ENCODE measurements at regions not wholly inside any gene's neighbourhood (a gene's known extent, or its start where the extent isn't known, plus 50 kb on each side); places are given as distances from the start of the nearest gene placed in this dataset.

DNA sequence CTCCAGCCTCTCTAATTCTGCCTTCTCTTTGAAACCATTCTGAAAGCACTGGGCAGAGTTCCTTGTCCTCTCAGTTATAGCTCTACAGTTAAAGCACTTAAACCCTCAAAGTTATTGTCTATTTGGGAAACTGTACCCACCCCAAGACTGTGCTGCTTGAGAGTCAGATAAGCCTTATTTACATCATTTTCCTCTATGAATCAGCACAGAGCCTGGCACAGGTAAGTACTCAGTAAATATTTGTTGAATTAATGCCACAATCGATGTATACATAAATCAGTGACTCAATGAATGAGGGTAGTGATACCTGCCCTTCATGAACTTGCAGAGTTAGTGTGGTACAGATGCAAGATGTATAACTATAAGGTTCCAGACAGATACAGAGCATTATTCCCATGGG, 549.4 kb upstream of the KLF4 start:
- 84% methylated on average over 1 of the region's 1 CpG for WGBS
- Histone ChIP-seq H3K9me3 (ENCODE audit: control insufficient read depth in 4 of 4, low read length in 3 of 4) (peaks cover 0 to 2% (median 0%) of the 10 kb centered on the region in 4 donors), H3K36me3 (ENCODE audit: control insufficient read depth in 4 of 4, insufficient read depth in 3 of 4, low read depth in 1 of 4, low read length in 3 of 4) (no peaks in the 10 kb centered on the region), H3K4me3 (ENCODE audit: low read depth in 1 of 3, low read length in 3 of 3) (no peak overlapping the region), H3K9ac (ENCODE audit: low read depth in 1 of 2, low read length in 2 of 2) (no peak overlapping the region), H3K27ac (ENCODE audit: low read depth in 1 of 2, low read length in 2 of 2) (no peak overlapping the region), H3K27me3 (ENCODE audit: control insufficient read depth in 4 of 4, insufficient read depth in 4 of 4, low read length in 3 of 4) (peaks cover 0 to 6% (median 0%) of the 10 kb centered on the region in 4 donors), H3K4me1 (ENCODE audit: control insufficient read depth in 4 of 4, insufficient read depth in 4 of 4, low read length in 3 of 4) (no peaks in the 10 kb centered on the region)
- TF ChIP-seq HNF4A (conservative IDR thresholded peaks at IDR 0.05) (no peak), FOXA2 (IDR thresholded peaks at IDR 0.05) (no peak), GABPA (IDR thresholded peaks at IDR 0.05 in 1 of 2, conservative IDR thresholded peaks at IDR 0.05 in 1 of 2) (no peak), EGR1 (IDR thresholded peaks at IDR 0.05; ENCODE audit: low read depth in 2 of 2) (no peak), RAD21 (IDR thresholded peaks at IDR 0.05) (no peak), NR2F2 (IDR thresholded peaks at IDR 0.05) (no peak)
- TF ChIP-seq, protein P1, sequence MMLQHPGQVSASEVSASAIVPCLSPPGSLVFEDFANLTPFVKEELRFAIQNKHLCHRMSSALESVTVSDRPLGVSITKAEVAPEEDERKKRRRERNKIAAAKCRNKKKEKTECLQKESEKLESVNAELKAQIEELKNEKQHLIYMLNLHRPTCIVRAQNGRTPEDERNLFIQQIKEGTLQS (IDR thresholded peaks at IDR 0.05), result no peak
- TF ChIP-seq, protein P2, sequence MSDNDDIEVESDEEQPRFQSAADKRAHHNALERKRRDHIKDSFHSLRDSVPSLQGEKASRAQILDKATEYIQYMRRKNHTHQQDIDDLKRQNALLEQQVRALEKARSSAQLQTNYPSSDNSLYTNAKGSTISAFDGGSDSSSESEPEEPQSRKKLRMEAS (IDR thresholded peaks at IDR 0.05), result no peak
- no peak for DNase-seq (ENCODE audit: low spot score)

DNA sequence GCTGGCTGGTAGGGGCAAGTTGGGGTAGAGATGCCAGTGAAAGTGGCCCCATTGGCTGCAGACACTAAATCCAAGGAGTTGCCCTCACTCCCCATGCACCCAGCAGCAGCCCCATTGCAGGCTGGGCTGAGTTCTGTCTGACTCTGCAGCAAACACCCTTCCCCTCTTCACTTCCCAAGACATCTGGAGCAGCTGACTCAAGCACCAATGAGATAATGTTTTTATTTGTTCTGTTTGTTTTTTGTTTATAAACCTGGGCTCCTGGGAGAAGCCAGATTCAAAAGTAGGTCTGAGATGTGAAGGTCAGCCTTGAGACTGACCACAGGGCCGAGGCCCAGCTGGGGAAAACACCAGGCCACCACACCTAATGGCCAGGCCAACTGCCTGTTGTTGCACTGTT, 545.9 kb upstream of the KLF4 start:
- WGBS, result 81% methylated on average over 1 of the region's 1 CpG
- no peak overlapping the region for H3K9ac ChIP-seq (ENCODE audit: low read depth in 1 of 2, low read length in 2 of 2)
- no peaks in the 10 kb centered on the region for H3K4me1 ChIP-seq (ENCODE audit: control insufficient read depth in 4 of 4, insufficient read depth in 4 of 4, low read length in 3 of 4)
- H3K27me3 ChIP-seq (ENCODE audit: control insufficient read depth in 4 of 4, insufficient read depth in 4 of 4, low read length in 3 of 4), result peaks cover 0 to 6% (median 0%) of the 10 kb centered on the region in 4 donors
- H3K27ac ChIP-seq (ENCODE audit: low read depth in 1 of 2, low read length in 2 of 2), result no peak overlapping the region
- H3K9me3 ChIP-seq (ENCODE audit: control insufficient read depth in 4 of 4, low read length in 3 of 4), result no peaks in the 10 kb centered on the region
- H3K36me3 ChIP-seq (ENCODE audit: control insufficient read depth in 4 of 4, insufficient read depth in 3 of 4, low read depth in 1 of 4, low read length in 3 of 4), result no peaks in the 10 kb centered on the region
- TF ChIP-seq, protein P2 (IDR thresholded peaks at IDR 0.05), result no peak
- TF ChIP-seq FOXA2 (IDR thresholded peaks at IDR 0.05) (no peak), YY1 (IDR thresholded peaks at IDR 0.05) (no peak), NR2F2 (IDR thresholded peaks at IDR 0.05) (no peak), RXRA (IDR thresholded peaks at IDR 0.05) (no peak), SP1 (IDR thresholded peaks at IDR 0.05) (no peak), TAF1 (conservative IDR thresholded peaks at IDR 0.05) (no peak), GABPA (IDR thresholded peaks at IDR 0.05 in 1 of 2, conservative IDR thresholded peaks at IDR 0.05 in 1 of 2) (no peak), FOXA1 (IDR thresholded peaks at IDR 0.05) (no peak), EGR1 (IDR thresholded peaks at IDR 0.05; ENCODE audit: low read depth in 2 of 2) (no peak), RAD21 (IDR thresholded peaks at IDR 0.05) (no peak)
- TF ChIP-seq, protein P3, sequence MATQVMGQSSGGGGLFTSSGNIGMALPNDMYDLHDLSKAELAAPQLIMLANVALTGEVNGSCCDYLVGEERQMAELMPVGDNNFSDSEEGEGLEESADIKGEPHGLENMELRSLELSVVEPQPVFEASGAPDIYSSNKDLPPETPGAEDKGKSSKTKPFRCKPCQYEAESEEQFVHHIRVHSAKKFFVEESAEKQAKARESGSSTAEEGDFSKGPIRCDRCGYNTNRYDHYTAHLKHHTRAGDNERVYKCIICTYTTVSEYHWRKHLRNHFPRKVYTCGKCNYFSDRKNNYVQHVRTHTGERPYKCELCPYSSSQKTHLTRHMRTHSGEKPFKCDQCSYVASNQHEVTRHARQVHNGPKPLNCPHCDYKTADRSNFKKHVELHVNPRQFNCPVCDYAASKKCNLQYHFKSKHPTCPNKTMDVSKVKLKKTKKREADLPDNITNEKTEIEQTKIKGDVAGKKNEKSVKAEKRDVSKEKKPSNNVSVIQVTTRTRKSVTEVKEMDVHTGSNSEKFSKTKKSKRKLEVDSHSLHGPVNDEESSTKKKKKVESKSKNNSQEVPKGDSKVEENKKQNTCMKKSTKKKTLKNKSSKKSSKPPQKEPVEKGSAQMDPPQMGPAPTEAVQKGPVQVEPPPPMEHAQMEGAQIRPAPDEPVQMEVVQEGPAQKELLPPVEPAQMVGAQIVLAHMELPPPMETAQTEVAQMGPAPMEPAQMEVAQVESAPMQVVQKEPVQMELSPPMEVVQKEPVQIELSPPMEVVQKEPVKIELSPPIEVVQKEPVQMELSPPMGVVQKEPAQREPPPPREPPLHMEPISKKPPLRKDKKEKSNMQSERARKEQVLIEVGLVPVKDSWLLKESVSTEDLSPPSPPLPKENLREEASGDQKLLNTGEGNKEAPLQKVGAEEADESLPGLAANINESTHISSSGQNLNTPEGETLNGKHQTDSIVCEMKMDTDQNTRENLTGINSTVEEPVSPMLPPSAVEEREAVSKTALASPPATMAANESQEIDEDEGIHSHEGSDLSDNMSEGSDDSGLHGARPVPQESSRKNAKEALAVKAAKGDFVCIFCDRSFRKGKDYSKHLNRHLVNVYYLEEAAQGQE (IDR thresholded peaks at IDR 0.05), result no peak
- TF ChIP-seq, protein P1 (IDR thresholded peaks at IDR 0.05), result no peak
- TF ChIP-seq, protein P4, sequence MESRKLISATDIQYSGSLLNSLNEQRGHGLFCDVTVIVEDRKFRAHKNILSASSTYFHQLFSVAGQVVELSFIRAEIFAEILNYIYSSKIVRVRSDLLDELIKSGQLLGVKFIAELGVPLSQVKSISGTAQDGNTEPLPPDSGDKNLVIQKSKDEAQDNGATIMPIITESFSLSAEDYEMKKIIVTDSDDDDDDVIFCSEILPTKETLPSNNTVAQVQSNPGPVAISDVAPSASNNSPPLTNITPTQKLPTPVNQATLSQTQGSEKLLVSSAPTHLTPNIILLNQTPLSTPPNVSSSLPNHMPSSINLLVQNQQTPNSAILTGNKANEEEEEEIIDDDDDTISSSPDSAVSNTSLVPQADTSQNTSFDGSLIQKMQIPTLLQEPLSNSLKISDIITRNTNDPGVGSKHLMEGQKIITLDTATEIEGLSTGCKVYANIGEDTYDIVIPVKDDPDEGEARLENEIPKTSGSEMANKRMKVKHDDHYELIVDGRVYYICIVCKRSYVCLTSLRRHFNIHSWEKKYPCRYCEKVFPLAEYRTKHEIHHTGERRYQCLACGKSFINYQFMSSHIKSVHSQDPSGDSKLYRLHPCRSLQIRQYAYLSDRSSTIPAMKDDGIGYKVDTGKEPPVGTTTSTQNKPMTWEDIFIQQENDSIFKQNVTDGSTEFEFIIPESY (IDR thresholded peaks at IDR 0.05), result no peak
- TF ChIP-seq, protein P5, sequence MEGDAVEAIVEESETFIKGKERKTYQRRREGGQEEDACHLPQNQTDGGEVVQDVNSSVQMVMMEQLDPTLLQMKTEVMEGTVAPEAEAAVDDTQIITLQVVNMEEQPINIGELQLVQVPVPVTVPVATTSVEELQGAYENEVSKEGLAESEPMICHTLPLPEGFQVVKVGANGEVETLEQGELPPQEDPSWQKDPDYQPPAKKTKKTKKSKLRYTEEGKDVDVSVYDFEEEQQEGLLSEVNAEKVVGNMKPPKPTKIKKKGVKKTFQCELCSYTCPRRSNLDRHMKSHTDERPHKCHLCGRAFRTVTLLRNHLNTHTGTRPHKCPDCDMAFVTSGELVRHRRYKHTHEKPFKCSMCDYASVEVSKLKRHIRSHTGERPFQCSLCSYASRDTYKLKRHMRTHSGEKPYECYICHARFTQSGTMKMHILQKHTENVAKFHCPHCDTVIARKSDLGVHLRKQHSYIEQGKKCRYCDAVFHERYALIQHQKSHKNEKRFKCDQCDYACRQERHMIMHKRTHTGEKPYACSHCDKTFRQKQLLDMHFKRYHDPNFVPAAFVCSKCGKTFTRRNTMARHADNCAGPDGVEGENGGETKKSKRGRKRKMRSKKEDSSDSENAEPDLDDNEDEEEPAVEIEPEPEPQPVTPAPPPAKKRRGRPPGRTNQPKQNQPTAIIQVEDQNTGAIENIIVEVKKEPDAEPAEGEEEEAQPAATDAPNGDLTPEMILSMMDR (IDR thresholded peaks at IDR 0.05; ENCODE audit: low read depth, low read length, missing input control), result no peak
- H3K4me3 ChIP-seq (ENCODE audit: low read depth in 1 of 3, low read length in 3 of 3), result no peak overlapping the region
- DNase-seq (ENCODE audit: low spot score), result no peak
